Coronary artery (tissue), 2 donors: ENCODE measurements at regions not wholly inside any gene's neighbourhood (a gene's known extent, or its start where the extent isn't known, plus 50 kb on each side); places are given as distances from the start of the nearest gene placed in this dataset.
"Not testable (repeated sequence)": the region's sequence is repeated elsewhere in the genome, so short reads cannot be mapped to it uniquely, and the experiment has no call there.

Experiments
- DNase-seq: peaks from one replicate; pipeline ENCODE4 v3.0.0-alpha.2; 2017; ENCODE audit warnings: low spot score
- H3K27ac ChIP-seq, 2 donors: fragments of 200-600 bp; sonication (generic); one replicate each; pipeline ENCODE4 v1.5.1; 2016 to 2019
- H3K4me3 ChIP-seq: fragments of 200-600 bp; sonication (generic); 2 replicates; pipeline ENCODE4 v1.5.1; 2016; ENCODE audit warnings: mild to moderate bottlenecking, moderate library complexity

GRCh38 chr1:118440-118839 is 333.0 kb downstream of the OR4F29 start:
- H3K27ac ChIP-seq, DNase-seq: not testable (repeated sequence)

DNA sequence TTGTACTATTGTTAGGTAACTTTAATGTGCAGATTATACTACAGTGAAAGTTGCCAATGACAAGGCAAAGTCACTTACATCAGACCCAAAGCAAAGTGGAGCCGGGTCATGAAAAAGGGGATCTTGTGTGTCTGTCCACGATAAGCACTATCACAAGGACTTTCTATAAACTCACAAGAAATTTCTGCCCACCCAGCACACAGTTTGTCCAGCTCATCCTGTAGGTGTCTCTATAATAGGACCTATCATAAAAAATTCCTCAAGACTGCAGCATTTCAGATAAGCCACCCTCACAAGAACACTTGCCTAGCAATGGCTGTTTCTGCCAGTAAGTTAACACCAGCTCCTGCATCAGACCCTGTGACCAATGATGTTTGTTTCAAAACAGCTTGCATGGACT is 335.9 kb downstream of the OR4F29 start:
- H3K27ac ChIP-seq, H3K4me3 ChIP-seq, DNase-seq: not testable (repeated sequence)

More at GRCh38 chr1:118440-118839, 333.0 kb downstream of the OR4F29 start:
- not testable (repeated sequence) for H3K4me3 ChIP-seq

DNA sequence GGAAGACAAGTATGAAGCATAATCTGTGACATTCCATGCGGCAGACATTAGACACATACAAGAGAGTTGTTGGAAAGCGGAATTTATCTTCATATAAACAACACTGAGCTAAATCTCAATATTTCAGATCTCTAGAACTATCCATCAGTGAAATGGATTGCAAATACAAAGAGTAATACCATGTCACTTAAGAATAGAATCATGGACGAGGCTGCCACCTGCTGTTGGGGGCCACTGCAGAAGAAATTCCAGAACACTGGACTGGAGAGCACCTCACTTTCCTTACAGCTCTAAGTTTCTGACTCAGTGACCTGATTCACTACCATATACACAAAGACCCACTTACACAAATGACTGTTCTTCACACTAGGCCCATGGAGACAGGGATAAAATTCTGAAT is 346.7 kb downstream of the OR4F29 start:
- not testable (repeated sequence) for H3K4me3 ChIP-seq, DNase-seq, H3K27ac ChIP-seq

DNA sequence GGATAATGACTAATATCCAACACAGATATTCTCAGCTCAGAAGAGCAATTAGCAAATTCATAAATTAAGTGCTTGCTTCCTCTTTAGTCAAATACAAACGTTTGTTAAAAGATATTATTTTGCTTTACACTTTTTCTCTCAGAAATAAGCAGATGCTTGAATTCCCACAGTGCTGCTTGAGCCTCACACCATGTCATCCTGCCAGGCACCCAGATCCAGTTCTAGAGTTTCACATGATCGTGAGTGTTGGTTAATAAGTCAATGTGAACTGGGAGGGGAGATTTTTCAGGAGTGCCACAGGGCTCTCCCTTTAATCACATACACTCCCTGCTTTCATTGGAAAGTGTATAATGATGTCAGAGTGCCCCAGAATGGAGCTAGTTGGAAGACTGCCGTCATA is 352.0 kb downstream of the OR4F29 start:
- not testable (repeated sequence) for H3K4me3 ChIP-seq, DNase-seq, H3K27ac ChIP-seq

DNA sequence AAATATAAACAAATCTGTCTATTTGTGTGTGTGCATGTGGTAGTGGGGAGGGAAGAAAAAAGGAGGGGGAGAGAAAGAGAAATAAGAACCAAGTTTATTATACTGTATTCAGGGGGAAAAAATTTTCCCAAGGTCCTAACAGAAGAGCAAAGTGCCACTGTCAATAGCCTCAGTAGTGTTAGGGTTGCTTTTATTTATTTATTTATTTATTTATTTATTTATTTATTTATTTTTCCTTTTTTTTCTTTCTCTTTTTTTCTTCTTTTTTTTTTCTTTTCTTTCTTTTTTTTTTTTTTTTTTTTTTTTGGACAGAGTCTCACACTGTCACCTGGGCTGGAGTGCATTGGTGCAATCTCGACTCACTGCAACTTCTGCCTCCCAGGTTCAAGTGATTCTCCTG is 352.7 kb downstream of the OR4F29 start:
- DNase-seq, H3K4me3 ChIP-seq, H3K27ac ChIP-seq: not testable (repeated sequence)

GRCh38 chr1:91279-91678 is 360.2 kb downstream of the OR4F29 start:
- not testable (repeated sequence) for H3K4me3 ChIP-seq, DNase-seq, H3K27ac ChIP-seq

- not testable (repeated sequence) for H3K27ac ChIP-seq, H3K4me3 ChIP-seq
- peak; percentile 53 for DNase-seq
These were observed 363.4 kb downstream of the OR4F29 start for GRCh38 chr1:88110-88509.

GRCh38 chr1:79152-79551 is 372.3 kb downstream of the OR4F29 start:
- H3K27ac ChIP-seq, DNase-seq, H3K4me3 ChIP-seq: not testable (repeated sequence)

GRCh38 chr1:65119-65518 is 386.4 kb downstream of the OR4F29 start, which contains the start of gene OR4F5:
TSS of gene OR4F5 (plus strand) at chr1:65419.
- DNase-seq, H3K27ac ChIP-seq: not testable (repeated sequence)

DNA sequence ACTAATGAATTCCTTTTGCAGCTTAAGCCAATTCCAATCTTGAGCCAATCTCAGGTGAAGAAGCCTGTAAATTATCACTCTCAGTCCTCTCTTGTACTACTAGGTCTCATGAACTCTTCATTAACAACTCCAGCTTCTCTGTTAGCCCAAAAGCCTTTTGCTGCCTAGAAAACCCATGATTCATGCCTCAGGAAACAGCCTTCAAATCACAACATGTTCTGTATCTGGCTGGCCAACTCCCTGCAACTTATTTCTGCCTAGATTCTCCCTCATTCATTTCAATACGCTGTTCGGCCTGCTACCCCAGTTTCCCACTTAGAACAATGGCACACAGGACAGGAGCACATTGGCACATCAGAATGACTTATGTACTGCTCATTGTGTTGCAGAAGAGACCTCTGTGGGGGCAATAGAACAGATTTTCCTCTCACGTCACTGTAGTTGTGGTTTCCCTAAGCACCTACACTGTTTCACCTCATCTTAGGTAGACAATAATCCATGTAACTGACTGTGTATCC is 395.4 kb downstream of the OR4F29 start:
- not testable (repeated sequence) for H3K4me3 ChIP-seq, DNase-seq, H3K27ac ChIP-seq

More at GRCh38 chr1:65119-65518, 386.4 kb downstream of the OR4F29 start, which contains the start of gene OR4F5:
- not testable (repeated sequence) for H3K4me3 ChIP-seq

- DNase-seq, H3K27ac ChIP-seq, H3K4me3 ChIP-seq: not testable (repeated sequence)
These were observed 398.3 kb downstream of the OR4F29 start for GRCh38 chr1:53182-53581.

- DNase-seq, H3K4me3 ChIP-seq, H3K27ac ChIP-seq: not testable (repeated sequence)
These were observed 409.5 kb downstream of the OR4F29 start for GRCh38 chr1:41965-42466.

DNA sequence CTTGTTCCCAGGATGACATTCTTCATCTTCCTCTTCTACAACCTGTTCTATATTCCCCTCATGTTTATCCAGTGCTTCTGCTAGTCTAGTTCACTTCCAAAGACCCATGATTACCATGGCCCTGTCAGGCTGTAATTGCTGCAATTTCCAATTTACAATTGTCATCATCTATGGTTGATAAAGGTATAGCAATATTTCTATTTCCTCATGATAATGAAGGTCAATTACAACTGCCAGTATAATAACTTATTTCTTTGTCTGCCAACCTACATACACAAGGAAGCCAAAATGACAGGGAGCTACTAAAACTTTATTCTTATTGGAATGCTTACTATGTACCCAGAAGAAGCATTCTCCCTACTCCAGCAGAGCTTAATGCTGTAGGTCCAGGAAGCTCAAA is 410.3 kb downstream of the OR4F29 start:
- not testable (repeated sequence) for H3K27ac ChIP-seq, DNase-seq, H3K4me3 ChIP-seq

GRCh38 chr1:29183-29582 is 422.3 kb downstream of the OR4F29 start:
- not testable (repeated sequence) for H3K27ac ChIP-seq, H3K4me3 ChIP-seq, DNase-seq

DNA sequence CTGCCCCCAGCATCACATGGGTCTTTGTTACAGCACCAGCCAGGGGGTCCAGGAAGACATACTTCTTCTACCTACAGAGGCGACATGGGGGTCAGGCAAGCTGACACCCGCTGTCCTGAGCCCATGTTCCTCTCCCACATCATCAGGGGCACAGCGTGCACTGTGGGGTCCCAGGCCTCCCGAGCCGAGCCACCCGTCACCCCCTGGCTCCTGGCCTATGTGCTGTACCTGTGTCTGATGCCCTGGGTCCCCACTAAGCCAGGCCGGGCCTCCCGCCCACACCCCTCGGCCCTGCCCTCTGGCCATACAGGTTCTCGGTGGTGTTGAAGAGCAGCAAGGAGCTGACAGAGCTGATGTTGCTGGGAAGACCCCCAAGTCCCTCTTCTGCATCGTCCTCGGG is 434.2 kb downstream of the OR4F29 start:
- H3K27ac ChIP-seq, H3K4me3 ChIP-seq, DNase-seq: not testable (repeated sequence)

GRCh38 chr1:16025-16424 is 435.5 kb downstream of the OR4F29 start:
- H3K27ac ChIP-seq, DNase-seq, H3K4me3 ChIP-seq: not testable (repeated sequence)

DNA sequence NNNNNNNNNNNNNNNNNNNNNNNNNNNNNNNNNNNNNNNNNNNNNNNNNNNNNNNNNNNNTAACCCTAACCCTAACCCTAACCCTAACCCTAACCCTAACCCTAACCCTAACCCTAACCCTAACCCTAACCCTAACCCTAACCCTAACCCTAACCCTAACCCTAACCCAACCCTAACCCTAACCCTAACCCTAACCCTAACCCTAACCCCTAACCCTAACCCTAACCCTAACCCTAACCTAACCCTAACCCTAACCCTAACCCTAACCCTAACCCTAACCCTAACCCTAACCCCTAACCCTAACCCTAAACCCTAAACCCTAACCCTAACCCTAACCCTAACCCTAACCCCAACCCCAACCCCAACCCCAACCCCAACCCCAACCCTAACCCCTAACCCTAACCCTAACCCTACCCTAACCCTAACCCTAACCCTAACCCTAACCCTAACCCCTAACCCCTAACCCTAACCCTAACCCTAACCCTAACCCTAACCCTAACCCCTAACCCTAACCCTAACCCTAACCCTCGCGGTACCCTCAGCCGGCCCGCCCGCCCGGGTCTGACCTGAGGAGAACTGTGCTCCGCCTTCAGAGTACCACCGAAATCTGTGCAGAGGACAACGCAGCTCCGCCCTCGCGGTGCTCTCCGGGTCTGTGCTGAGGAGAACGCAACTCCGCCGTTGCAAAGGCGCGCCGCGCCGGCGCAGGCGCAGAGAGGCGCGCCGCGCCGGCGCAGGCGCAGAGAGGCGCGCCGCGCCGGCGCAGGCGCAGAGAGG is 441.3 kb downstream of the OR4F29 start:
- not testable (repeated sequence) for DNase-seq, H3K4me3 ChIP-seq, H3K27ac ChIP-seq
